ENCODE measurements at regions not wholly inside any gene's neighbourhood (a gene's known extent, or its start where the extent isn't known, plus 50 kb on each side); places are given as distances from the start of the nearest gene placed in this dataset.

GRCh38 chr2:150402953-150403352 is 84.5 kb downstream of the RND3 start:
- no peak for TF ChIP-seq CSDC2 (CRISPR knock-in tag; IDR thresholded peaks at IDR 0.05)
- no peak for TF ChIP-seq POU6F1 (CRISPR knock-in tag; IDR thresholded peaks at IDR 0.05; ENCODE audit: borderline replicate concordance, low read depth)
- TF ChIP-seq BACH2 (CRISPR knock-in tag; IDR thresholded peaks at IDR 0.05; ENCODE audit: borderline replicate concordance) = no peak
- no peak for TF ChIP-seq ESRRG (CRISPR knock-in tag; IDR thresholded peaks at IDR 0.05)
- no peak for TF ChIP-seq ZNF8 (CRISPR knock-in tag; IDR thresholded peaks at IDR 0.05)
- TF ChIP-seq ZFP30 (CRISPR knock-in tag; IDR thresholded peaks at IDR 0.05) = no peak
- TF ChIP-seq ZNF565 (CRISPR knock-in tag; conservative IDR thresholded peaks at IDR 0.05; ENCODE audit: low read depth) = no peak
- TF ChIP-seq ZC3H10 (CRISPR knock-in tag; IDR thresholded peaks at IDR 0.05) = no peak
- no peak for TF ChIP-seq ARNTL (CRISPR knock-in tag; IDR thresholded peaks at IDR 0.05; ENCODE audit: borderline replicate concordance, low read depth)
- no peak for TF ChIP-seq OSR1 (CRISPR knock-in tag; IDR thresholded peaks at IDR 0.05)
- no peak for TF ChIP-seq GLIS3 (CRISPR knock-in tag; IDR thresholded peaks at IDR 0.05)
- no peak for TF ChIP-seq TSHZ2 (CRISPR knock-in tag; IDR thresholded peaks at IDR 0.05)
- no peak for TF ChIP-seq PPARA (CRISPR knock-in tag; IDR thresholded peaks at IDR 0.05; ENCODE audit: borderline replicate concordance)
- TF ChIP-seq CSRNP3 (CRISPR knock-in tag; IDR thresholded peaks at IDR 0.05) = no peak
- no peak for TF ChIP-seq TCF4 (CRISPR knock-in tag; IDR thresholded peaks at IDR 0.05; ENCODE audit: borderline replicate concordance)
- no peak for TF ChIP-seq ISL1 (CRISPR knock-in tag; IDR thresholded peaks at IDR 0.05)
- TF ChIP-seq ZFP3 (CRISPR knock-in tag; IDR thresholded peaks at IDR 0.05) = no peak
- no peak for ATAC-seq

- TF ChIP-seq ZNF8 (CRISPR knock-in tag; IDR thresholded peaks at IDR 0.05) = no peak
- TF ChIP-seq TSHZ2 (CRISPR knock-in tag; IDR thresholded peaks at IDR 0.05) = no peak
- TF ChIP-seq ZFP3 (CRISPR knock-in tag; IDR thresholded peaks at IDR 0.05) = no peak
- TF ChIP-seq PATZ1 (CRISPR knock-in tag; IDR thresholded peaks at IDR 0.05; ENCODE audit: borderline replicate concordance) = no peak
- TF ChIP-seq CSDC2 (CRISPR knock-in tag; IDR thresholded peaks at IDR 0.05) = no peak
- no peak for TF ChIP-seq ISL1 (CRISPR knock-in tag; IDR thresholded peaks at IDR 0.05)
- TF ChIP-seq OSR1 (CRISPR knock-in tag; IDR thresholded peaks at IDR 0.05) = no peak
- TF ChIP-seq ZFP30 (CRISPR knock-in tag; IDR thresholded peaks at IDR 0.05) = no peak
- no peak for TF ChIP-seq ARNTL (CRISPR knock-in tag; IDR thresholded peaks at IDR 0.05; ENCODE audit: borderline replicate concordance, low read depth)
- TF ChIP-seq ZNF70 (CRISPR knock-in tag; IDR thresholded peaks at IDR 0.05) = no peak
- no peak for TF ChIP-seq TOX (CRISPR knock-in tag; IDR thresholded peaks at IDR 0.05; ENCODE audit: borderline replicate concordance)
- no peak for TF ChIP-seq POU6F1 (CRISPR knock-in tag; IDR thresholded peaks at IDR 0.05; ENCODE audit: borderline replicate concordance, low read depth)
- no peak for TF ChIP-seq SNAI2 (CRISPR knock-in tag; IDR thresholded peaks at IDR 0.05)
- no peak for TF ChIP-seq CSRNP3 (CRISPR knock-in tag; IDR thresholded peaks at IDR 0.05)
- TF ChIP-seq PPARA (CRISPR knock-in tag; IDR thresholded peaks at IDR 0.05; ENCODE audit: borderline replicate concordance) = no peak
- TF ChIP-seq BACH2 (CRISPR knock-in tag; IDR thresholded peaks at IDR 0.05; ENCODE audit: borderline replicate concordance) = no peak
- TF ChIP-seq CREB5 (CRISPR knock-in tag; IDR thresholded peaks at IDR 0.05; ENCODE audit: low read depth) = no peak
- TF ChIP-seq GLIS3 (CRISPR knock-in tag; IDR thresholded peaks at IDR 0.05) = no peak
- ATAC-seq = no peak
Measured at GRCh38 chr2:150400849-150401248, 86.6 kb downstream of the RND3 start.

Measured in SK-N-SH treated with all-trans-retinoic acid at 6 μM for 48 hours (cell line).